ENCODE measurements at regions not wholly inside any gene's neighbourhood (a gene's known extent, or its start where the extent isn't known, plus 50 kb on each side); places are given as distances from the start of the nearest gene placed in this dataset.

- intact Hi-C loops (cut with DNase I) = no loop called here
Observed at GRCh38 chr18:37889963-37890362, 324.4 kb upstream of the CELF4 start.

GRCh38 chr18:37874721-37875120 is 309.1 kb upstream of the CELF4 start:
- DNase-seq = no peak
- intact Hi-C loops (cut with DNase I) = no loop called here
- Histone ChIP-seq H3K4me1 (ENCODE audit: insufficient read depth) (no peaks in the 10 kb centered on the region), H3K27me3 (no peaks in the 10 kb centered on the region), H3K9me3 (no peaks in the 10 kb centered on the region), H3K27ac (no peak overlapping the region), H3K4me3 (no peak overlapping the region), H3K36me3 (no peaks in the 10 kb centered on the region)
- 42 to 67% (median 44%) methylated on average over 1 of the region's 1 CpG for WGBS, 3 donors
- TF ChIP-seq, protein P1, sequence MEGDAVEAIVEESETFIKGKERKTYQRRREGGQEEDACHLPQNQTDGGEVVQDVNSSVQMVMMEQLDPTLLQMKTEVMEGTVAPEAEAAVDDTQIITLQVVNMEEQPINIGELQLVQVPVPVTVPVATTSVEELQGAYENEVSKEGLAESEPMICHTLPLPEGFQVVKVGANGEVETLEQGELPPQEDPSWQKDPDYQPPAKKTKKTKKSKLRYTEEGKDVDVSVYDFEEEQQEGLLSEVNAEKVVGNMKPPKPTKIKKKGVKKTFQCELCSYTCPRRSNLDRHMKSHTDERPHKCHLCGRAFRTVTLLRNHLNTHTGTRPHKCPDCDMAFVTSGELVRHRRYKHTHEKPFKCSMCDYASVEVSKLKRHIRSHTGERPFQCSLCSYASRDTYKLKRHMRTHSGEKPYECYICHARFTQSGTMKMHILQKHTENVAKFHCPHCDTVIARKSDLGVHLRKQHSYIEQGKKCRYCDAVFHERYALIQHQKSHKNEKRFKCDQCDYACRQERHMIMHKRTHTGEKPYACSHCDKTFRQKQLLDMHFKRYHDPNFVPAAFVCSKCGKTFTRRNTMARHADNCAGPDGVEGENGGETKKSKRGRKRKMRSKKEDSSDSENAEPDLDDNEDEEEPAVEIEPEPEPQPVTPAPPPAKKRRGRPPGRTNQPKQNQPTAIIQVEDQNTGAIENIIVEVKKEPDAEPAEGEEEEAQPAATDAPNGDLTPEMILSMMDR (IDR thresholded peaks at IDR 0.05) = no peak
- TF ChIP-seq EP300 (IDR thresholded peaks at IDR 0.05) = no peak
- TF ChIP-seq POLR2A (IDR thresholded peaks at IDR 0.05) = no peak

More at GRCh38 chr18:37889963-37890362, 324.4 kb upstream of the CELF4 start:
- H3K27ac ChIP-seq = no peak overlapping the region
- no peaks in the 10 kb centered on the region for H3K4me1 ChIP-seq (ENCODE audit: insufficient read depth)
- H3K27me3 ChIP-seq = no peaks in the 10 kb centered on the region
- H3K36me3 ChIP-seq = no peaks in the 10 kb centered on the region
- no peak overlapping the region for H3K4me3 ChIP-seq
- DNase-seq = no peak
- WGBS, 3 donors = 68 to 82% (median 74%) methylated on average over 5 of the region's 5 CpGs
- H3K9me3 ChIP-seq = no peaks in the 10 kb centered on the region
- no peak for TF ChIP-seq POLR2A (IDR thresholded peaks at IDR 0.05)
- no peak for TF ChIP-seq EP300 (IDR thresholded peaks at IDR 0.05)
- TF ChIP-seq, protein P1 (IDR thresholded peaks at IDR 0.05) = no peak

DNA sequence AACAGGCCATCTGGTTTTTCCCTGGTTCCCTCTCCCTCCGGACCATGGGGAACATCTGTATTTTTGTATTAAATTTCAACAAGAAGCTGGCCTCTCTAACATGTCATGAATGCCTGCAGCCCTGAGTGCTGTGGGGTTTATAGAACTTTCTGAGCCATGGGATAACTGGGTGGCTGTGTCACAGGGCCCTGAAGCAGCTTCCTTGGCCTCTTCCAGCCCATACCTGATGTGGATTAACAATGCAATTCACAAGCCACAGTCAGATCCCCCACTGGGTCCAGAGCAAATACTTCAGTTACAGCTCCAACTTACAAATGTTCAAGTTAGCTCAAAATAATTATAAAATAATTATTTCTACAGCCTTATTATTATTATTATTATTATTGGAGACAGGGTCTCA is 307.8 kb upstream of the CELF4 start:
- intact Hi-C loops (cut with DNase I) = no loop called here
- no peak overlapping the region for H3K27ac ChIP-seq
- no peak for TF ChIP-seq EP300 (IDR thresholded peaks at IDR 0.05)
- H3K4me1 ChIP-seq (ENCODE audit: insufficient read depth) = no peaks in the 10 kb centered on the region
- no peaks in the 10 kb centered on the region for H3K36me3 ChIP-seq
- H3K27me3 ChIP-seq = no peaks in the 10 kb centered on the region
- H3K9me3 ChIP-seq = no peaks in the 10 kb centered on the region
- 57 to 76% (median 70%) methylated on average over 1 of the region's 1 CpG for WGBS, 3 donors
- H3K4me3 ChIP-seq = no peak overlapping the region
- DNase-seq = no peak

DNA sequence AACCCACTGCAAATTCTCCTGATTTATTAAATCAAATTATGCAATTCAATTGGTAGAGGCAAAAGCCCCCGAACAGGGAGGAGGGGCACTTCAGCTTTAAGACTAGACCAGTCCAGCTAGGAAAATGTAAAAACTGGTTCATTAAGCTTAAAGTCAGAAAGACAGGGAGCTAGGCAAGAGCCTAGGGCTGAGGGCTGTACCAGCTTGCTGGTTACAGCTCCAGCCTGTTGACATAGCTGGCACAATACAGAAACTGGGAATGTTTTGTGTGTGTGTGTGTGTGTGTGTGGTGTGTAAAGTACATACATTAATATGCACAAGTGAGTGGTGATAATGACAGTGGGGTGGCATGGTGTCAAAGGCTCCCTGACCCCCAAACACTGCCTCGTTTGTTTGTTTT is 307.0 kb upstream of the CELF4 start:
- 68 to 79% (median 76%) methylated on average over 2 of the region's 2 CpGs for WGBS, 3 donors
- Histone ChIP-seq H3K4me1 (ENCODE audit: insufficient read depth) (no peaks in the 10 kb centered on the region), H3K27me3 (no peaks in the 10 kb centered on the region), H3K9me3 (no peaks in the 10 kb centered on the region), H3K27ac (no peak overlapping the region), H3K36me3 (no peaks in the 10 kb centered on the region), H3K4me3 (no peak overlapping the region)
- intact Hi-C loops (cut with DNase I) = no loop called here
- TF ChIP-seq, protein P1 (IDR thresholded peaks at IDR 0.05) = no peak
- no peak for TF ChIP-seq POLR2A (IDR thresholded peaks at IDR 0.05)
- no peak for TF ChIP-seq EP300 (IDR thresholded peaks at IDR 0.05)
- no peak for DNase-seq

DNA sequence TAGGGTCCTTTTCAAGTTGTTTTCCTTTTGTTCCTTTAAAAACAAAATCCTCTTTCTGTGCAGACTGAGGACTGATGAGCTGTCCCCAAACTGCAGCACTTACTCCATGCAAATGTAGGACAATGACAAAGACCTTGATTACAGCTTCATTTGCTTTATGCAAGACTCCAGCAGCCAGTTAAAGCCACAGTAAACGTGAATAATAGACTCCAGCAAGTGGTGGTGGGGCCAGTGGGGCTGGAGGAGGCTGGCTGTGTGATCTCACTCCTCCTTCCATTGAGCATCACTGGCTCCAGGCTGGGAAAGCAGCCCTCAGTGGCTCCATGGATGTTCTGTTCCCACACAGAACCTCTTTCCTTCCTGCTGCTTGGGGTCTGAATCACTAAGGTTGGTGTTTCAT is 306.0 kb upstream of the CELF4 start:
- H3K27ac ChIP-seq = no peak overlapping the region
- H3K36me3 ChIP-seq = no peaks in the 10 kb centered on the region
- no peaks in the 10 kb centered on the region for H3K4me1 ChIP-seq (ENCODE audit: insufficient read depth)
- no peaks in the 10 kb centered on the region for H3K9me3 ChIP-seq
- intact Hi-C loops (cut with DNase I) = no loop called here
- H3K27me3 ChIP-seq = no peaks in the 10 kb centered on the region
- DNase-seq = no peak
- WGBS, 3 donors = 28 to 41% (median 38%) methylated on average over 1 of the region's 1 CpG
- no peak overlapping the region for H3K4me3 ChIP-seq
- TF ChIP-seq EP300 (IDR thresholded peaks at IDR 0.05) (no peak), POLR2A (IDR thresholded peaks at IDR 0.05) (no peak)
- TF ChIP-seq, protein P1 (IDR thresholded peaks at IDR 0.05) = no peak

Data from ovary (tissue), 7 donors.